Trophoblast cell (in vitro differentiated cells and primary cell): ENCODE measurements at regions not wholly inside any gene's neighbourhood (a gene's known extent, or its start where the extent isn't known, plus 50 kb on each side); places are given as distances from the start of the nearest gene placed in this dataset.
"Not testable (repeated sequence)": the region's sequence is repeated elsewhere in the genome, so short reads cannot be mapped to it uniquely, and the experiment has no call there.

Source experiments
- DNase-seq, 2 donors: peaks; one replicate each; pipeline ENCODE4 v3.0.0-alpha.2; 2016
- H2AFZ ChIP-seq: 2 replicates; pipeline ENCODE4 v1.6.1; 2013; ENCODE audit warnings: low read length, moderate library complexity, mild to moderate bottlenecking; ENCODE audit not compliant: insufficient read depth, poor library complexity
- H2AK5ac ChIP-seq: 2 replicates; pipeline ENCODE4 v1.6.1; 2013; ENCODE audit warnings: mild to moderate bottlenecking, low read length
- H2BK120ac ChIP-seq: 2 replicates; pipeline ENCODE4 v1.6.1; 2013; ENCODE audit warnings: low read length, mild to moderate bottlenecking, moderate library complexity; ENCODE audit not compliant: insufficient read depth, poor library complexity
- H2BK12ac ChIP-seq: 2 replicates; pipeline ENCODE4 v1.6.1; 2013; ENCODE audit warnings: mild to moderate bottlenecking, low read length, moderate library complexity
- H2BK5ac ChIP-seq: 2 replicates; pipeline ENCODE4 v1.6.1; 2013; ENCODE audit warnings: low read length, low read depth, moderate library complexity, mild to moderate bottlenecking; ENCODE audit not compliant: poor library complexity
- H3K14ac ChIP-seq: 2 replicates; pipeline ENCODE4 v1.6.1; 2013; ENCODE audit warnings: mild to moderate bottlenecking, low read length
- H3K18ac ChIP-seq: 2 replicates; pipeline ENCODE4 v1.6.1; 2013; ENCODE audit warnings: mild to moderate bottlenecking, low read length
- H3K23ac ChIP-seq: 2 replicates; pipeline ENCODE4 v1.6.1; 2013; ENCODE audit warnings: low read length
- H3K27ac ChIP-seq: 2 replicates; pipeline ENCODE4 v1.5.1; 2013; ENCODE audit warnings: low read depth, mild to moderate bottlenecking, inconsistent platforms, low read length, moderate library complexity
- H3K27me3 ChIP-seq: 2 replicates; pipeline ENCODE4 v1.6.1; 2013; ENCODE audit warnings: inconsistent platforms, mild to moderate bottlenecking, low read length, moderate library complexity; ENCODE audit not compliant: insufficient read depth
- H3K36me3 ChIP-seq, 2 experiments: 1 replicate in 1 of 2; 2 replicates in 1 of 2; pipeline ENCODE4 v1.6.1; 2013; ENCODE audit warnings: low read length in 2 of 2, mild to moderate bottlenecking in 2 of 2, moderate library complexity in 1 of 2; ENCODE audit not compliant: insufficient read depth in 2 of 2, control insufficient read depth in 1 of 2
- H3K4ac ChIP-seq: 2 replicates; pipeline ENCODE4 v1.6.1; 2013; ENCODE audit warnings: low read depth, mild to moderate bottlenecking, low read length, moderate library complexity
- H3K4me1 ChIP-seq, 2 experiments: 1 replicate in 1 of 2; 2 replicates in 1 of 2; pipeline ENCODE4 v1.6.1; 2013; ENCODE audit warnings: low read length in 2 of 2, mild to moderate bottlenecking in 2 of 2, moderate library complexity in 1 of 2; ENCODE audit not compliant: insufficient read depth in 2 of 2, control insufficient read depth in 1 of 2
- H3K4me2 ChIP-seq: 2 replicates; pipeline ENCODE4 v1.6.1; 2013; ENCODE audit warnings: inconsistent platforms, mild to moderate bottlenecking, low read length, moderate library complexity
- H3K4me3 ChIP-seq: 2 replicates; pipeline ENCODE4 v1.5.1; 2013; ENCODE audit warnings: mild to moderate bottlenecking, low read depth, low read length, inconsistent platforms
- H3K79me1 ChIP-seq: one replicate; pipeline ENCODE4 v1.6.1; 2013; ENCODE audit warnings: low read length
- H3K79me2 ChIP-seq: 2 replicates; pipeline ENCODE4 v1.6.1; 2013; ENCODE audit warnings: low read length, mild to moderate bottlenecking; ENCODE audit not compliant: control insufficient read depth, insufficient read depth, poor library complexity
- H3K9ac ChIP-seq: 2 replicates; pipeline ENCODE4 v1.6.1; 2013; ENCODE audit warnings: mild to moderate bottlenecking, low read length
- H3K9me3 ChIP-seq: 2 replicates; pipeline ENCODE4 v1.6.1; 2013; ENCODE audit warnings: low read depth, mild to moderate bottlenecking, control low read depth, inconsistent platforms, low read length; ENCODE audit not compliant: insufficient read depth
- H4K12ac ChIP-seq: 2 replicates; pipeline ENCODE4 v1.6.1; 2013; ENCODE audit warnings: low read depth, mild to moderate bottlenecking, low read length, moderate library complexity
- H4K8ac ChIP-seq: 2 replicates; pipeline ENCODE4 v1.6.1; 2013; ENCODE audit warnings: low read depth, mild to moderate bottlenecking, low read length, moderate library complexity
- H4K91ac ChIP-seq: one replicate; pipeline ENCODE4 v1.6.1; 2013; ENCODE audit warnings: low read depth, mild to moderate bottlenecking, low read length, moderate library complexity
- WGBS: extraction: QIAGEN DNeasy Blood & Tissue Kit; methylation state at CpG from one replicate; pipeline ENCODE4 v1.1.7; 2013; ENCODE audit warnings: missing lambda C conversion rate; ENCODE audit not compliant: insufficient read length, insufficient coverage; ENCODE audit errors: extremely low coverage; 5-methylcytosine and 5-hydroxymethylcytosine counted together

- no peak overlapping the region for H3K4ac ChIP-seq
- H3K9me3 ChIP-seq, result no peaks in the 10 kb centered on the region
- H4K91ac ChIP-seq, result no peak overlapping the region
- no peak overlapping the region for H4K12ac ChIP-seq
- H3K79me1 ChIP-seq, result peaks cover 2% of the 10 kb centered on the region
- H3K4me2 ChIP-seq, result no peak overlapping the region
- no peak overlapping the region for H3K23ac ChIP-seq
- no CpG with 5 or more reads among the region's 1 CpG for WGBS
- no peak overlapping the region for H2BK120ac ChIP-seq
- no peaks in the 10 kb centered on the region for H3K36me3 ChIP-seq
- H3K27ac ChIP-seq, result no peak overlapping the region
- H3K4me1 ChIP-seq, result peaks cover under 1% of the 10 kb centered on the region in 2 experiments
- H2BK12ac ChIP-seq, result no peak overlapping the region
- no peak for DNase-seq
- H2AK5ac ChIP-seq, result no peak overlapping the region
- no peak overlapping the region for H3K18ac ChIP-seq
- no peaks in the 10 kb centered on the region for H3K79me2 ChIP-seq
- no peak overlapping the region for H3K14ac ChIP-seq
- H2AFZ ChIP-seq, result no peak overlapping the region
- no peaks in the 10 kb centered on the region for H3K27me3 ChIP-seq
- H3K9ac ChIP-seq, result no peak overlapping the region
- no peak overlapping the region for H2BK5ac ChIP-seq
- H4K8ac ChIP-seq, result no peak overlapping the region
- no peak overlapping the region for H3K4me3 ChIP-seq
Measured at GRCh38 chr10:35963685-35964084, 321.6 kb upstream of the FZD8 start.

- H2BK12ac ChIP-seq, result no peak overlapping the region
- no peak overlapping the region for H2BK5ac ChIP-seq
- no peak overlapping the region for H3K4ac ChIP-seq
- H2AFZ ChIP-seq, result no peak overlapping the region
- H3K9ac ChIP-seq, result no peak overlapping the region
- no CpG with 5 or more reads among the region's 3 CpGs for WGBS
- no peaks in the 10 kb centered on the region for H3K36me3 ChIP-seq
- H3K4me2 ChIP-seq, result no peak overlapping the region
- H3K9me3 ChIP-seq, result no peaks in the 10 kb centered on the region
- no peak overlapping the region for H3K14ac ChIP-seq
- peaks cover 2% of the 10 kb centered on the region for H3K79me1 ChIP-seq
- H4K91ac ChIP-seq, result no peak overlapping the region
- no peak overlapping the region for H4K12ac ChIP-seq
- H3K23ac ChIP-seq, result no peak overlapping the region
- H3K18ac ChIP-seq, result no peak overlapping the region
- no peak for DNase-seq
- H3K4me3 ChIP-seq, result no peak overlapping the region
- no peak overlapping the region for H4K8ac ChIP-seq
- H3K27me3 ChIP-seq, result no peaks in the 10 kb centered on the region
- H3K27ac ChIP-seq, result no peak overlapping the region
- peaks cover 2 to 3% of the 10 kb centered on the region in 2 experiments for H3K4me1 ChIP-seq
- H2AK5ac ChIP-seq, result no peak overlapping the region
- no peak overlapping the region for H2BK120ac ChIP-seq
- H3K79me2 ChIP-seq, result no peaks in the 10 kb centered on the region
Measured at GRCh38 chr10:35961501-35961900, 319.4 kb upstream of the FZD8 start.

DNA sequence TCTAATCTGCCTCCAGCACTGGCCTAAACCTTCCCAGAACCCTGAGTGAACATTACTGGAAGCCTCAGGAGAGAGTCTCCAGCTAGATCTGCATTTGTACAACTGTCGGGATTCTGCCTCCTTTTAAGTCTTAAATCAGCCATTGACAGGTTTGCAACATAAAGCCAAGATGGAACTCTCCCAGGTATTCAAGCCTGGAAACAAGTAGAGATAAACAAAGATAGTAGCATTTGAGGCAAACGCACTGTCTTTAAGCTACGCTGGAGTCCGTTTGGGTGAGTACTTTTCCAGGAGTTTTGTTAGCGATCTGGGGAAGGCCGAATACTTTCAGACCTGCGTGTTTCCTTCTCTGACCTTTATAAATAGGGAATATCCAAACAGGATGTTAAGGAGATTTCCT, 317.2 kb upstream of the FZD8 start:
- Histone ChIP-seq H4K8ac (no peak overlapping the region), H2BK5ac (no peak overlapping the region), H3K23ac (no peak overlapping the region), H2BK12ac (no peak overlapping the region), H3K4me2 (peak overlapping the region; percentile 27), H4K91ac (no peak overlapping the region), H3K79me2 (no peaks in the 10 kb centered on the region), H2BK120ac (no peak overlapping the region), H3K27me3 (no peaks in the 10 kb centered on the region), H2AK5ac (no peak overlapping the region), H3K4me1 (peaks cover 2 to 3% of the 10 kb centered on the region in 2 experiments), H3K79me1 (peaks cover 2% of the 10 kb centered on the region), H3K9me3 (no peaks in the 10 kb centered on the region), H3K4ac (no peak overlapping the region), H3K27ac (peak overlapping the region; percentile 39), H3K4me3 (no peak overlapping the region), H3K18ac (no peak overlapping the region), H2AFZ (no peak overlapping the region), H4K12ac (no peak overlapping the region), H3K36me3 (no peaks in the 10 kb centered on the region), H3K14ac (no peak overlapping the region), H3K9ac (no peak overlapping the region)
- DNase-seq, result no peak
- WGBS, result no CpG with 5 or more reads among the region's 7 CpGs

GRCh38 chr10:35958609-35959008, 316.5 kb upstream of the FZD8 start:
- H2BK5ac ChIP-seq, H3K9ac ChIP-seq, H3K36me3 ChIP-seq, H2BK120ac ChIP-seq, H3K79me2 ChIP-seq, H3K4me1 ChIP-seq, H3K23ac ChIP-seq, H2AK5ac ChIP-seq, H3K18ac ChIP-seq, H3K4ac ChIP-seq, H4K12ac ChIP-seq, H4K91ac ChIP-seq, DNase-seq, H3K4me2 ChIP-seq, H3K4me3 ChIP-seq, H3K79me1 ChIP-seq, H3K27me3 ChIP-seq, H3K27ac ChIP-seq, H2AFZ ChIP-seq, H4K8ac ChIP-seq, H3K9me3 ChIP-seq, H2BK12ac ChIP-seq, H3K14ac ChIP-seq: not testable (repeated sequence)
